ENCODE measurements at regions not wholly inside any gene's neighbourhood (a gene's known extent, or its start where the extent isn't known, plus 50 kb on each side); places are given as distances from the start of the nearest gene placed in this dataset.

DNA sequence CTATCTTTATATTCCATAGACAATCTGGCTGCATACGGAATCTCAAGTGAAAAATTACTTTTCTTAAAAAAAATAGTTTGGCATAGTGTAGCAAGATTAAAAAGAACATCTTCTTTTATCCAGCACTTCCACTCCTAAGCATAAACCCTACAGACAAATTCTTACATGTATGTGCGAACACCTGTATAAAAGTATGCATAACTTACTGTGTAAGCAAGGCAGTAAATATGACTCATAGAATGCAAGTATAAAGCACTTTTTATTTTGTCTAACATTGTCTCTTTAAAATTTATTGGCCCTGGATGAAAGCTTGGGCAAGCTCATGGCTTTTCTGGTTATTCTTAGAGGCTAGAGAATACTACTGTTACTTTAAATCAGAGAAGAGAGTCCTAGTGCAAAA, 86.4 kb downstream of the MSX2 start:
- in situ Hi-C loops (cut with HindIII; ENCODE audit: low sequenced_read_pairs): loop anchor here (5.0 kb wide), 1 partner anchor 93 kb away; no protein-coding TSS in a partner anchor

DNA sequence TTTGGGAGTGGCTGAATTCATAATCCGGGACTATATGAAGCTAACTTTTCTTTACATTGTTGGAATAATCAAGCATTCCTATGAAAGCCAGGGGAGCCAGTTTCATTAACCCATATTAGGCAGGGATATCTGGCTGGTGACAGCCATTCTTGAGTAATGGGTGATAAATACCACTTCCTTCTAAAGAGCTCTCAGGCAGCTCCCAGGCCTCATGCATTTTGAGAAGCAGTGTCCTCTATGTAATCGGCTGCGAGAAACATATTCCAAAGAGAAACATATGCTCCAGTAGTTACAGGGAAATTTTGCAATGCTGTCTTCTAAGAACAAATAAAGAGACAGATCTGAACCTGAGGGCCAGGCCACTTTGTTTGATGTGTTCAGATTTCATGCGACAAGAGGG, 83.1 kb downstream of the MSX2 start:
- in situ Hi-C loops (cut with HindIII; ENCODE audit: low sequenced_read_pairs): no loop called here

DNA sequence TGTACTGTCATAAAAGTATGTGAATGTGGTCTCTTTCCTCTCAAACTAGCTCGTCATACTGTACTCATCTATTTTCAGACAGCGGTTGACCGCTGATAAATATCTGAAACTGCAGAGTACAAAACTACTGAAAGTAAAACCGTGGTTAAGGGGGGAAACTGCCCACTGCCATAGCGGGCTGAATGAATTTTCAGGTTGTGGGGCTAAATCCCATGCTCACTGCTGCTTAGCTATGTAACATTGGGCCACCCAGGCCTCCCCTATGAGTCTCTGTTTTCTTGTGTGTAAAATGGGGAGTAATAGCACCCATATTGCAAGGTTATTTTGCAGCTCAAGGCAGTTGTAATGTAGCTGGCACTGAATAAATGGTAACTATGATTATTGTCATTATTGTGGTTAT, 82.3 kb downstream of the MSX2 start:
- in situ Hi-C loops (cut with HindIII; ENCODE audit: low sequenced_read_pairs): no loop called here

DNA sequence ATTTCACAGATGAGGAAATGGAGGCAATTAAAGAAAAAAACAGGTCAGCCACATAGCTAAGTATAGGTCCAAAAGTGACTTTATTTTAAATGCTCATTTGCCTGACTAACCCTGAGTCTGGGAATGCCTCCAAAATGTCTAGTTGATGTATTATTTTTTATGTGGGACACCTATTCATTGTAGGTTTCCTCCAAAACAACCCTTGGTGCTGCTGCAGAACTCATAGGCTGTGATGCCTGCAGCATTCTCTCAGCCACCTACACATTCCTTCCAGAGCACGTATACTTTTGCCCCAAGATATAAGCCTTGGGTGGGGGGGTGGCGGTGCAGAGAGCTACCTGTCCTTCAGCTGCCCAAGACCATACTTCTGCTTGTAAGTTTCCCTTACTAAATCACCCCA, 77.4 kb downstream of the MSX2 start:
- in situ Hi-C loops (cut with HindIII; ENCODE audit: low sequenced_read_pairs): no loop called here

DNA sequence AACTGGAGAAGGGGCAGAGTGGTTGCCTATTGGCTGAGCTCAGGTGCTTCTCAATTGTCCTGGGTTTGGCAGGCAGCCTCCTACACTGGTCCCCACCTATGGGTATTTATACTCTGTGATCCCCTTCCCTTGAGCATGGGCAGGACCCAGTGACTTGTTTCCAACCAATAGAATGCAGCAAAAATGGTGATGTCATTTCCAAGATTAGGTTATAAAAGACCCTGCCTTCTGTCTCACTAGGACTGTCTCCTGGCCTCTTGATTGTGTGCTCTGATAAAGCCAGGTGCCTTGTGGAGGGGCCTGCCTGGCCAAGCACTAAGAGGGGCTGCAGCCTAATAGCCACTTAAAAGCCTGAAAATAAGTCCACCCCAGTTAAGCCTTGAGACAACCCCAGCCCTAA, 76.1 kb downstream of the MSX2 start:
- in situ Hi-C loops (cut with HindIII; ENCODE audit: low sequenced_read_pairs): no loop called here

DNA sequence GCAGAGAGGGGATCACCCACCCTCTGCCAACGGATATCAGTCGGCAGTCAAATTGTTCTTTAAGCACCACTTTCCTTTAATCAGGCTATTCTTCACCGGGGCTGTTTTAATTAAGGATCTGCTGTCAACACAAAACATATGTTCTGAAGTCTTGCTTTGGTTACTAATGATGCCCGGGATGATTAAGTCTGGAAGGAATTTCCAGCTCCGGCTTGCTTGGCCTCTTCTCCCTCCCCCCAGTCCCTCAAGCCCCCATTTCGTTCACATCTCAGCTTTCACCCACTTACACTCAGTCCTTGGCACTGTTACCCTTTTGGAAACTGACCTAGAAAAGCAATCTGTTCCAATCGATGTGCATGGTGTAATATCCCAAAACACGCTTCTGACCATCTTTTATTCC, 74.7 kb downstream of the MSX2 start:
- in situ Hi-C loops (cut with HindIII; ENCODE audit: low sequenced_read_pairs): loop anchor here (25.0 kb wide), 1 partner anchor 387 kb away; no protein-coding TSS in a partner anchor

DNA sequence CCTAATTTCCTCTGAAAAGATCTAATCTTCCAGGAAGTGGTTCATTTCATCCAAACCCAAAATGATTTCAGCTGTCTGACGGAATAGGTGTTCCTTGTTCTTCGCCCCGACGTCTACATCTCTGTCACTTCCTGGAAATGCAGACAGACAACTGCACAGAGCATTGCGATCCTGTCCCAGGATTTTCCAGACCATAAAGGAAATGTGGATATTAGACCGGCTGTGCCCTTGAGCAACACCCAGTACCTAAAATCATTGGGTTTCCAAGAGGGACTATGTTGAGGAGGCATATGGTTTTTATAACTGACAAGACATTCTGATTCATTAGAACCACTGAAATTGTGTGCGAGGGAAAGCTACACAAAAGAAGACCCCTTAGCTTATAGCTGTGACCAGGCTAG, 74.2 kb downstream of the MSX2 start:
- in situ Hi-C loops (cut with HindIII; ENCODE audit: low sequenced_read_pairs): loop anchor here (25.0 kb wide), 1 partner anchor 386 kb away; no protein-coding TSS in a partner anchor

DNA sequence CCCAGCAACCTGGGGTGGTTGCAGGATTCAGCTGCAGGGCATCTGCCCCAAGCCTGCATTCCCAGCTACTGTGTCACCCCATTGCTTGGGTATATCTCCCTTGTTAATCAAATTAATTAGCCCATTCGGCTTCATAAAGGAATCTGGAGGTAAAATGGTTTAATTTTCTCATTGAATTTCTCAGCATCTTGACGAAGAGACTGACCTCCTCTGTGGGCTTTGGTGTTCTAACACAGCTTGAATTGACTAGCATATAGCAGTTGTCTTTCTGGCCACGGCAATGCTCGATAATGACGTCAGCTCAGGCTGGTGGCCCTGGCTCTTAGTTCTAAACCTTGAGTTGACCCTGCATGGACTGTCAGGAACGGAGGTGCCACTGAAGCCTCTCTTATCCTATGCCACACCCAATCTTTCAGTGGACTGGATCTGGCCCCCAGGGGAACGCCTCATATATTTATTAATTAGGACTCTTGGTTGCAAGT, 72.4 kb downstream of the MSX2 start:
- in situ Hi-C loops (cut with HindIII; ENCODE audit: low sequenced_read_pairs): loop anchor here (25.0 kb wide), 1 partner anchor 384 kb away; no protein-coding TSS in a partner anchor

DNA sequence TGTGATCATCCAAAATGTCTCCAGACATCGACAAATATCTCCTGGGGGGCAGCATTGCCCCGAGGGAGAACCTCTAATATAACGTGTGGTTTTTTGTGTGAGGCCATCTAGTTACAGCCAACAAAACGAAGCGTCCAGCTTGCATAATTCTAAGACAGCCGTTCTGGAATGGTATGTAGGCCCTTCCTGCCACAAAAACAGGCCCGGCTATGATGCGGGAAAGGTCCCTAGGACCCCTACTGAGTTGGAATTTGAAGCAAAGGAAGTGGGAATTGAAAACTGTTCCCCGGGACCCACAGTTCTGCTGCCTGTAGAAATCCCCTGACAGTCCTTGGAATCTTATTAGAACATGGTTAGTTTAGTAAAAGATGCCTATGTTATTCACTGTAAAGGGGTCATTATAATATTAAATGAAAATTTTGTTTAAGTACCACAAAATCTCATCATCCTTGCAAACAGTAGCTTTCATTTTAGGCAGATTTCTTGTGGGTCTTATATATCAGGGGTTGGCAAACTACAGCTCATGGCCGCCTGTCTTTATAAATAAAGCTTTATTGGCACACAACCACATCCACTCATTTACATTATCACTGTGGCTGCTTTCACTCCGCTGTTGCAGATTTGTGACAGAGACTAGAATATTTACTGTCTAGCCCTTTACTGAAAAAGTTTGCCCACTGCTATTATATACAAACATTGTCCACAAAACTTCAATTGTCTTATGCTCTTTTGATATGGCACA, 70.7 kb downstream of the MSX2 start:
- in situ Hi-C loops (cut with HindIII; ENCODE audit: low sequenced_read_pairs): loop anchor here (25.0 kb wide), 1 partner anchor 383 kb away; no protein-coding TSS in a partner anchor

DNA sequence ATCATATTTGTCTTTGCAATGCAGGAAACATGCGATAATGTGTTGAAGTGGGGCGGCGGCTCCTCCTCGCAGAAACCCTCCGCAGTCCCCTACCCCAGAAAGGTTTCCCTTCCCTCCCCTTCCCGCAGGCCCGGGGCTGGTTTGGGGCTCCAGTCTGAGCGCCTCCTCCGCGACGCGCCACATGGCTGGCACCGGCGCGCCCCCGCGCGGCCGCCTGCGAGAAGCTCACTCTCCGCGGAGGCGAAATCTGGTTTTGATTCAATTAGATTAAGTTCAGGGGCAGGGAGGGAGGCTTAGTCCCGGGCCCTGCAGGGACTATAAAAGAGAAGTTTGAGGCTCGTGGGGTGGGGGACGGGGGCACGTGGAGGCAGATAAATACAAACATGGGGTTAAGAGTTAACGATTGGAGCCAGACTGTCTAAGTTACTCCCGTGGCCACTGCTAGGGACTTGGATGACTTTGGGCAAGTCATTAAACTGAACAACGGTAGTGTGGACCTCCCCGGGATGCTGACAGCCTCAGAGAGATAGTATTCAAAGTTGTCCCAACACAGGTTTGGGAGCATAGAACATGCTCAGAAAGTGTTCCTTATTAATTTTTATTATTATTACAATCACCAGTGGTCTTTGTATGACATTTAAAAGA, 69.4 kb downstream of the MSX2 start:
- in situ Hi-C loops (cut with HindIII; ENCODE audit: low sequenced_read_pairs): loop anchor here (25.0 kb wide), 1 partner anchor 382 kb away; no protein-coding TSS in a partner anchor

DNA sequence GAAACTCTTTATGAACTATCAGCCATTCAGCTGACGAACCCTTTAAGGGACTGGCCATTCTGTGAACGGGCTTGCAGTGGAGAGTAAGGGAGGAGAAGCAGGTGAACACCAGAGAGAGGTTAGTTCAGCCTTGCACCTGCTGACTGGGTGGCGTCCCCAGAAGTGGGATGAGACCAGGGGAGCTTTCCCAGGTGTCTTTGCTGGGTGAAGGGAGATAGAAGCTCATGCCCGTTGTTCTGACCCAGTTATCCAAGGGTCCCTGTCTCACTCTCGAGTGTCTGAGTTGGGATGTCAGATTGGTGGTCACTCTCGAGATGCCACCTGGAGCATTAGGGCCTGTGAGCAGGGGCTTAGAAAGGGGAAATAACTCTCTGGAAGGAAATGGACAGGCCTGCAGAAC, 68.7 kb downstream of the MSX2 start:
- in situ Hi-C loops (cut with HindIII; ENCODE audit: low sequenced_read_pairs): loop anchor here (25.0 kb wide), 1 partner anchor 381 kb away; no protein-coding TSS in a partner anchor

DNA sequence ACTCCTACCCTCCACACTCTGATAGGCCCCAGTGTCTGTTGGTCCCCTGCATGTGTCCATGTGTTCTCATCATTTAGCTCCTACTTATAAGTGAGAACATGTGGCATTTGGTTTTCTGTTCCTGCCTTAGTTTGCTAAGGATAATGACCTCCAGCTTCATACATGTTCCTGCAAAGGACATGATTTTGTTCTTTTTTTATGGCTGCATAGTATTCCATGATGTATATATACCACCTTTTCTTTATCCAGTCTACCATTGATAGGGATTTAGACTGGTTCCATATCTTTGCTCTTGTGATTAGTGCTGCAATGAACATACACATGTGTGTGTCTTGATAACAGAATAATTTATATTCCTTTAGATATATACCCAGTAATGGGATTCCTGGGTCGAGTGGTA, 67.9 kb downstream of the MSX2 start:
- in situ Hi-C loops (cut with HindIII; ENCODE audit: low sequenced_read_pairs): loop anchor here (25.0 kb wide), 1 partner anchor 380 kb away; no protein-coding TSS in a partner anchor

DNA sequence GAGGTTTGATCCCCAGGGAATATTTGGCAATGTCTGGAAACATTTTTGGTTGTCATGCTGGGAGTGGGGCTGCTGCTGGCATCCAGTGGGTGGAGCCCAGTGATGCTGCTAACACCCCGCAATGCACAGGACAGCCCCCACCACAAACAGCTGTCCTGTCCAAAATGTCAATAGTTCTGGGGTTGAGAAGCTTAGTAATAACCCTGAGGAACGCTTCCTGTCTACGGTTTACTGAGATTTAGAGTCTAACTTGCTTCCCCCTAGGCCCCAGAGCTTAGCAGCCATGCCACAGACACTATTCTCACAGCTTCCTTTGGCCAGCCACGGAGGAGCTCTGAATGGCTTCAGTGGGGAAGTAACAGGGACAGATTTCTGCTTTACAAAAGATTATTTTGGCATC, 66.5 kb downstream of the MSX2 start:
- in situ Hi-C loops (cut with HindIII; ENCODE audit: low sequenced_read_pairs): loop anchor here (25.0 kb wide), 1 partner anchor 379 kb away; no protein-coding TSS in a partner anchor

DNA sequence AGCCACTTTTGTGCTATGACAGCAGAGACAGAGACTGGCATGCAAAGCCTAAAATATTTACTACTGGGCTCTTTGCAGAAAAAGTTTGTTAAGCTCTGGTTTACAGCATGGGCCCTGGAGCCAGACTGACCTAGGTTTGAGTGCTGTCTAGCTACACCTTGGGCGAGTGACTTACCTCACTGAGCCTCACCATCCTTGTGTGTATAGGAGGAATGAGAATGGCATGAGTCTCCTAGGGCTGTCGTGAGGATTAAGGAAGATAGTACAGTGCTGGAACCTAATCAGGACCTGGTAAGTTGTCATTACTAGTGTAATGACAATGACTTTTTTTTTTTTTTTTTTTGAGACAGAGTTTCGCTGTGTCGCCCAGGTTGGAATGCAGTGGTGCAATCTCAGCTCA, 65.2 kb downstream of the MSX2 start:
- in situ Hi-C loops (cut with HindIII; ENCODE audit: low sequenced_read_pairs): loop anchor here (25.0 kb wide), 1 partner anchor 377 kb away; no protein-coding TSS in a partner anchor

DNA sequence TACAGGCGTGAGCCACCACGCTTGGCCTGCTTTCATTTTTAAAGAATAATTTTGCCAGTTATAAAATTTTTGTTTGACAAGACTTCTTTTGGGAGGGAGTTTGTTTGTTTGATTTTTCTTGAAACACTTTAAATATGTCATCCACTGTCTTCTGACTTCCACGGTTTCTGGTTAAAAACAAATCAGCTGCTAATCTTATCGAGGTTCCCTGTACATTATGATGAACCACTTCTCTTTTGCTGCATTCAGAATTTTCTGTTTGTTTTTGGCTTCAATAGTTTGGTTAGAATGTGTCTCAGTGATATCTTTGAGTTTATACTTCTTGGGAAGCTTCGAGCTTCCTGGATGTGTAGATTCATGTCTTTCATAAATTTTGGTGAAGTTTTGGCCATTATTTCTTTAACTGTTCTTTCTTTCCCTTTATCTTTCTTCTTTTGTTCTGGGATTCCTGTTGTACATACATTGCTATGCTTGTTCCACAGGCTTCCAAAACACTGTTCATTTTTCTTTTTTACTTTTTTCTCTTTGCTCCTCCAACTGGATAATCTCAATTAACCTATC, 60.8 kb downstream of the MSX2 start:
- in situ Hi-C loops (cut with HindIII; ENCODE audit: low sequenced_read_pairs): loop anchor here (25.0 kb wide), 1 partner anchor 373 kb away; no protein-coding TSS in a partner anchor
